Breast epithelium (tissue), 3 donors: ENCODE measurements at regions not wholly inside any gene's neighbourhood (a gene's known extent, or its start where the extent isn't known, plus 50 kb on each side); places are given as distances from the start of the nearest gene placed in this dataset.

Experiments used
- POLR2AphosphoS5 ChIP-seq, 3 donors: sonication (generic); formaldehyde crosslinking; IDR thresholded peaks; one replicate each; pipeline ENCODE4 v1.6.1; 2017; ENCODE audit warnings: antibody characterized with exemption in 3 of 3
- TF ChIP-seq, protein P1 (sequence below), 3 donors: fragments of 450-650 bp; IDR thresholded peaks; one replicate each; pipeline ENCODE4 v1.5.1; 2016 to 2017; ENCODE audit warnings: antibody characterized with exemption in 3 of 3, mild to moderate bottlenecking in 3 of 3, moderate library complexity in 3 of 3

DNA sequence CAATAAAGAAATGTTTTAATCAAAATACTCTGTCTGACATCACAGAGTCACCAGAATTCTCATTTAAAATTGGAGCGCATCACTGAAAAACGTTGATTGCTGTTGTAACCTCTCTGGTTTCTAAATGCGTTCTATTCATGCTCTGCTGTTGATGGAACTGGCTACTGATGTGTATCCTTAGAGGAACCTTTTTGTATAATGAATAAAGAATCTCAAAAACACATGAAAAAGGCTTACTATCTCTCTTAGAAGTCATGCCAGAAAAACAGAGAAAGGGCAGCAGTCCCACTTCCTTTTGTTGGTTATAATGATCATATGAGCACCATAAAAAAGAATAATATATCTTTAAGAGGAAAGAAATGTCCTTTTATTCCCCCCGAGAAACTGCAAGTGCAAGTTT is 615.5 kb downstream of the TLE1 start:
- TF ChIP-seq, protein P1, sequence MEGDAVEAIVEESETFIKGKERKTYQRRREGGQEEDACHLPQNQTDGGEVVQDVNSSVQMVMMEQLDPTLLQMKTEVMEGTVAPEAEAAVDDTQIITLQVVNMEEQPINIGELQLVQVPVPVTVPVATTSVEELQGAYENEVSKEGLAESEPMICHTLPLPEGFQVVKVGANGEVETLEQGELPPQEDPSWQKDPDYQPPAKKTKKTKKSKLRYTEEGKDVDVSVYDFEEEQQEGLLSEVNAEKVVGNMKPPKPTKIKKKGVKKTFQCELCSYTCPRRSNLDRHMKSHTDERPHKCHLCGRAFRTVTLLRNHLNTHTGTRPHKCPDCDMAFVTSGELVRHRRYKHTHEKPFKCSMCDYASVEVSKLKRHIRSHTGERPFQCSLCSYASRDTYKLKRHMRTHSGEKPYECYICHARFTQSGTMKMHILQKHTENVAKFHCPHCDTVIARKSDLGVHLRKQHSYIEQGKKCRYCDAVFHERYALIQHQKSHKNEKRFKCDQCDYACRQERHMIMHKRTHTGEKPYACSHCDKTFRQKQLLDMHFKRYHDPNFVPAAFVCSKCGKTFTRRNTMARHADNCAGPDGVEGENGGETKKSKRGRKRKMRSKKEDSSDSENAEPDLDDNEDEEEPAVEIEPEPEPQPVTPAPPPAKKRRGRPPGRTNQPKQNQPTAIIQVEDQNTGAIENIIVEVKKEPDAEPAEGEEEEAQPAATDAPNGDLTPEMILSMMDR (IDR thresholded peaks at IDR 0.05): no peak
- no peak for TF ChIP-seq POLR2AphosphoS5 (IDR thresholded peaks at IDR 0.05)
